Stimulated activated CD4-positive, alpha-beta T cell treated with anti-CD3 and anti-CD28 coated beads, Interleukin-1b, Interleukin-23, amount 100 ng/mL, for 4 hours (primary cell): ENCODE measurements at regions not wholly inside any gene's neighbourhood (a gene's known extent, or its start where the extent isn't known, plus 50 kb on each side); places are given as distances from the start of the nearest gene placed in this dataset.

Experiments used
- DNase-seq, 2 donors: peaks; one replicate each; pipeline ENCODE4 v3.0.0-alpha.2; 2020; ENCODE audit warnings: low read depth in 2 of 2

DNA sequence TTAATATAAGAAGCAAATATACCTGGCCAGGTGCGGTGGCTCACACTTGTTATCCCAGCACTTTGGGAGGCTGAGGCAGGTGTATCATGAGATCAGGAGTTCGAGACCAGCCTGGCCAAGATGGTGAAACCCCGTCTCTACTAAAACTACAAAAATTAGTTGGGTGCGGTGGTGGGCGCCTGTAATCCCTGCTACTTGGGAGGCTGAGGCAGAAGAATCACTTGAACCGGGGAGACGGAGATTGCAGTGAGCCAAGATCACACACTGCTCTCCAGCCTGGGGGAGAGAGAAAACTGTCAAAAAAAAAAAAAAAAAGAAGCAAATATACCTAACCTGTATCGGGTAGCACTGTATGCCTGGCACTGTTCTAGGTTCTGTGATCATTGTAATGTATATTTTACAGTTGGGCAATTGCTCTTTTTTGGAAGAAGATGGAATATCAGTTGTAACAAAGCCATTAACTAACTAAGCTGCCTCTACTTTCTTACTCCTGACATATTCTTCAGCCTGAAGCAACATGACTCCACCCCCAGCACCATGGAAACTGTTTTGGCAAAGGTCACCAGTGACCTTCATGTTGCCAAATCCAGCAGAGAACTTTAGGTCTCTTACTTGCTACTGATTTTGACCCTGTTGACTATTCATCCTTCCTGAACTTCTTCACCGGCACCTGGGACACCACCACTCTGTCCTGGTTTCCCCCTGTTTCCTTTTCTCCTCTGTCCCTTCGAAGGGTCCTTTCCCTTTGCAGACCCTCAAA lies 203.8 kb downstream of the RPLP1 start:
- DNase-seq: no peak

DNA sequence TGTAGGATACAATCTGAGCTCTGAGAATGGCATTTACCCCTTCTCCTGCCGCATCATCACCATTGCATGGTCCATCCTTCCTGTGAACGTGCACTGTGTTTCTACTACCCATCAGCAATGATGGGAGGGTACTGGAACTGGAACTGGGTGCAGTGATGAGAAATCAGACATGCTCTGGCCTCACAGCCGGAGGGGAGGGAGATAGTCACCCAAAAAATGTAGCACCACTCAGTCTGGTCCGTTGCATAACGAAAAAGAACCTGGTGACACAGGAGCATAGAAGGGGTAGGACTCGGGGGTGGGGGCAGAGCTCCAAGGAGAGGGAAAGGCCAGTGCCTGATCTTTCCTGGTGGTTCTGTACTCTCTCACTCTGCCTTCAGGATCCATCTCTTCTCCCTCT lies 205.0 kb downstream of the RPLP1 start:
- no peak for DNase-seq

DNA sequence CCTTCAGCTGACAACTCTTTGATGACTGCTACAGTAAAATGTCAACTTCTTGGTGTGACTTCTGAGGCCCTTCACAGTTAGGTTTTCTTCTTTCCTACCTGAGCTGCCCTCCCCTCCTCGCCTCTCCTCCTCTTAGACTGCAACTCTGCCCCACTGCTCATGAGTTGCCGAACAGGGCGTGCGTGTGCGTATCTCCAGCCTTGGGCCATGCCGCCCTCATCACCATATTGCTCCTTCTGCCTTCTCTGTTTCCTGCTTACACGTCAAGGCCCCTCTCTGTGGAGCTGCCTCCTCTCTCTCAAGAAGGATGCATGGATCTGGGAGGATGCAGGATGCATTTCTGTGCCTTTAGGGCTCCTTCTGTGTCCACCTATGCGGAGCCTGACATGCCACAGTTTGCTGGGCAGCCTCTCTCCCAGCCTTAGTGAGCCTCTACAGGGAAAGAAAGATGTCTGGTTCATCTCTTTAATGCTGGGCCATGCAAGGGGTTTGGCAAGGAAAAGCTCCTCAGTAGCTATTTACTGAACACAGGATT lies 205.9 kb downstream of the RPLP1 start:
- DNase-seq: no peak

DNA sequence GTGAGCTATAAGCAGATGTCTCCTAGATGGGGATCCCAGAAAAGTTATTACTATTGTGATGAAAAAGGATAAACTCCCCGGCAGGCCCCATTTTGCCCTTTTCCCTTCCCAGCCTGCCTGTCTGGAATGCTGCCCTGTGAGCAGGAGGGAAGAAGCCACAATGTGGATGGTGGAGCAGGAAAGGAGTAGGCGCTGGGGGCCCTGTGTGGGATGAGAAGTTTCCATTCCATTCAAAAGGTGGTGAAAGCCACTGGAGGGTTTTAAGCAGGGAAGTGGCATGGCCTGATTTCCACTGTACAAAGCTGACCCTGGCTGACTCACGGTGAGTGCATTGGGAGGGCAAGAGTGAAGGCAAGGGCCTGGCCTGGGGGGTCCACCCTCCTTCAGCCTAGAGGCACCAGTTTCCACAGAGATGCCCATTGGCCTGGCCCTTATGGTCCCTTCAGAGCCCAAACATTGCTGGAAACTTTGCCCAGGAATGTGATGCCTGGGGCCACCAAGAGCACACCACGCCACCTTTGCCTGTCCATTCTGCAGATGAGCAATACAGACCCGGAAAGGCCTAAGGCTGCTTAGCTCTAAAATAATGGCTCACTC lies 206.9 kb downstream of the RPLP1 start:
- DNase-seq: no peak

DNA sequence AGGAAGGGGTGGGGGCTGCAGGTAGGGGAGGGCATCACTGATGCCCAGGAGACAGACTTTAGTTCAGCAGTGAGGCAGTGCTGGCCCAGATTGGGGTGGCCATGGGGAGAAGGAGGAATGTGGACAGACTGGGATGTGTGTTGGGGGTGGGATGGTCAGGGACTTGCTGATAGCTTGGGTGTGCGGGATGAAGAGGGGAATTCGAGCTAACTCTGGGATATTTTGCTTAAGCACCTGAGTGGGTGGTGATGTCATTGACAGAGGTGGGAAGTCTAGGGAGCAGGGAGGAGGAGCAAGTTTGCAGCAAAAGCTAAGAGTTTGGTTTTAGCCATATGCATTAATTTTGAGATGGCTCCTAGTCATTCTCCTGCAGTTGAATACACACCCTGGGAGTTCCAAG lies 207.5 kb downstream of the RPLP1 start:
- DNase-seq: no peak

DNA sequence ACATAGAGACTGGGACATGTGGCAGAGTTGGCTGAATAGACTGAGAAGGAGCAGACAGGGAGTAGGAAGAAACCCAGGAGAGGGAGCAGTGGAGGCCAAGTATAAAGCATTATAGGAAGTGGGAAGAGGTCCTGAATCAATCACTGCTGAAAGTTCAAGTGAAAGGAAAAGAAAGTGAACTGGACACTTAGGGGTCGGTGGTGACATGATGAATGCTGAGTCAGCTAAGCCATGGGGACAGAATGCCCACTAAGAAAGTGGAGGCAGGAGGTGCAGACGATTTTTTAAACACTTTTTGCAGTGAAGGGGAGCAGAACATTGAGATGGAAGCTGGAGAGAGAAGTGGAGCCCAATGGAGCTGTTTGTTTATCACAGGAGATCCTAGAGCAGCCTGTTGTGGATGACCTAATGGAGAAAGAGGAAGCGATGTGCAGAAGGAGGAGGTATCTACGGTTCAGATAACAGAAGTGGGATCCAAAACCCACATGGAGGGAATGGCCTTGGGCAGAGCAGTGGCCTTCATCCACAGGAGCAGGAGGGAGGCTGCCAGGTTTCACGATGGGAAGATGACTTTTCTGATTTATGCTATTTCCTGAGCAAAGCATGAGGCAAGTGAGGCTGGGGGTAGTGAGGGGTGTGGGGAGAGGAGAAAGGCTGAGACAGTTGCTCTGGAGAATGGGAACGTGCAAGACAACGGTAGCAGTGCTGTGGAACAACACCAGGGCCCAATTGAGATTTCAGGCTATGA lies 208.2 kb downstream of the RPLP1 start:
- DNase-seq: no peak

DNA sequence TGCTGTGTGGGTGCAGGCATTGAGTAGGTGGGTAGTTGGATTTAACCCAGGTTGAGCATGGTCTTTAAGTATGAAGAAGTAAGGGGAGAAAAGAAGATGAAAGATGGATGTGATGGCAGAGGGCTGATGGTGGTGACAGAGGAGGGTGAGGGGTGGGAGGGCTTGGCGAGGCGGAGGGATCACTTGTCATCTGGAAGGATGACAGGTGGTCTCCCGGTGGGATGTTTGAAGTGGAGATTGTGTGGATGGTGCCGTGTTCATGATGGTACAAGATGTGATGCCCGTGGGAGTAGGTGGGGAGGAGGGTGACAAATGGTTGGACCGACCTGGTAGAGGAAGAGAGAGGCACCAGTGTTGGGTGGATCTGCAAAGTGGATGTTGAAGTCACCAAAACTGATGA lies 208.8 kb downstream of the RPLP1 start:
- no peak for DNase-seq

DNA sequence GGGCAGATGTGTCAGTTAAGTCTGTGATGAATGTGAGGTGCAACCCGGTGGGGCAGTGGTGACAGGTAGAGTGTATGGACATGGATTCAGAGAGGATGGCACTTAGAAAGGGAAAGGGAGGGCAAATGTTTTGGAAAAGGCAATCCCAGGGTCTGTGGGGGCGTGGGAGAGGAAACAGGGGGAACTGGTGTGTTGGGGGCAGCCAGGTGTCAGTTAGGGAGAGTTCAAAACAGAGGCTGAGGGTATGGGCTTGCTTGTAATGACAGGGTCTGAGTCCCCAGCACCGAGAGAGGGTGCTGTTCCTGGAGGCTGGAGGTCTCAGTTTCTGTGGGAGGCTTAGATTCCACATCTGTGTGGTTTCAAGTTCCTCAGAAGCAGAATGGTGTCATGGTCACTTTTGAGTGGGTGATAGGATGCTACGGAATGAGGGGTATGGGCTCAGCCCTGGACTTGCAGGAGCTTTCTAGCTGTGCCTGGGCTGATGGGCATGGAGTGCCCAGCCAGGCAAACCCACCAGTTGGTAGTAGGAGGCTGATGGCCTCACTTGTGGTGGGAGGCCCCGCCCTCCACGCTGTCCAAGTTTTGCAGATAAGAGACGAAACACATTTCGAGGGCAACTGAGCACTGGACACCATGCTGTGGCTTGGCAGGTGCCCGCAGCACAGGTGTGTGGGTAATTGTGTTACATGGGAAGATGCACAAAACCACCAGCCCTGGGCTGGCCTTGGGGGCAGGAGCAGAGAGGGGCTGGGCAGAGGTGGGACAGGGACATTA lies 209.4 kb downstream of the RPLP1 start:
- DNase-seq: no peak

DNA sequence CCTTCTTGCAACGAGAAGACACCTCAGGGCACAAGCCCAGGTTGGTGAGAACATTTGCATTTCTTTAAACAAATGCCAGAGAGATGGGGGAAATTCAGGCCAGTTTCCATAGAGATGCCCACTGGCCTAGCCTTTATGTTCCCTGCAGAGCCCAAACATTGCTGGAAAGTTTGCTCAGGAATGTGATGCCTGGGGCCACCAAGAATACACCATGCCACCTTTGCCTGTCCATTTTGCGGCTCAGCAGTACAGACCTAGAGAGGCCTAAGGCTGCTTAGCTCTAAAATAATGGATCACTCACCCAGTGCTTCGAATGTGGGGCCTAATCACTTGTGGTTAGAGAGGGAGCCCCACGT lies 210.0 kb downstream of the RPLP1 start:
- DNase-seq: no peak

DNA sequence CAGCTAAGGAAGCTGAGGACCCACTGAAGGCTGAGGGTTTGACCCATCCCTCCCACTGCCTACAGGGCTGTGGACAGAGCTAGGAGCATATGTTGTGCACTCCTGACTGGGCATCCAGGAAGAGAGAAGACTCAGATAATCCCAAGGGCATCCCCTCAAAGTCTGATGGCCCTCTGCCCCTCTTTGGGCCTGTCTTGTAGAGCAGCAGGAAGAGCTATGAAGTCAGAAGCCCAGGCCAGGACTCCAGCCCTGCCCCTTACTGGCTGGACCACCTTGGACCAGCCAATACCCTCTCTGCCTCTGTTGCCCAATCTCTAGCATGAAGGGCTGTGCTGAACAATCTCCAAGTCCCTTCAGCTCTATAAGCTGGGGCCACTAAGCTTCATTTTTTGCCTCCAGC lies 210.8 kb downstream of the RPLP1 start:
- DNase-seq: no peak

DNA sequence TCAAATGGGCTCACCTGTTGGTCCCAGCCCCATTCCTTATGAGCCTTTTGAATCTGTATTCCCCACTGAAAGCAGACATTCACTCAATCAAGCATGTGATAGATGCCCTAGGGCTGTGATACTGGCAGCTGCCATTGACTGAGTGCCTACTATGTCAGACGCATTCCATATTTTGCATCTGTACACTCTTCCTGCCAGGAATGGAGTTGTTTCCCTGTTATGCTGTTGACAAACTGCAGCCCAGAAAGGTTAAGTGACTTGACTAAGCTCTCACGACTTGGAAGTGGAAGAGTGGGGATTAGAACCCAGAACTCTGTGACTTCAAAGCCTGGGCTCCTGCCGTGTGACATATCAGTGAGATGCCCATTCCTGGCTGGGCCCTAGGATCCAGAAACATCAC lies 211.4 kb downstream of the RPLP1 start:
- no peak for DNase-seq

DNA sequence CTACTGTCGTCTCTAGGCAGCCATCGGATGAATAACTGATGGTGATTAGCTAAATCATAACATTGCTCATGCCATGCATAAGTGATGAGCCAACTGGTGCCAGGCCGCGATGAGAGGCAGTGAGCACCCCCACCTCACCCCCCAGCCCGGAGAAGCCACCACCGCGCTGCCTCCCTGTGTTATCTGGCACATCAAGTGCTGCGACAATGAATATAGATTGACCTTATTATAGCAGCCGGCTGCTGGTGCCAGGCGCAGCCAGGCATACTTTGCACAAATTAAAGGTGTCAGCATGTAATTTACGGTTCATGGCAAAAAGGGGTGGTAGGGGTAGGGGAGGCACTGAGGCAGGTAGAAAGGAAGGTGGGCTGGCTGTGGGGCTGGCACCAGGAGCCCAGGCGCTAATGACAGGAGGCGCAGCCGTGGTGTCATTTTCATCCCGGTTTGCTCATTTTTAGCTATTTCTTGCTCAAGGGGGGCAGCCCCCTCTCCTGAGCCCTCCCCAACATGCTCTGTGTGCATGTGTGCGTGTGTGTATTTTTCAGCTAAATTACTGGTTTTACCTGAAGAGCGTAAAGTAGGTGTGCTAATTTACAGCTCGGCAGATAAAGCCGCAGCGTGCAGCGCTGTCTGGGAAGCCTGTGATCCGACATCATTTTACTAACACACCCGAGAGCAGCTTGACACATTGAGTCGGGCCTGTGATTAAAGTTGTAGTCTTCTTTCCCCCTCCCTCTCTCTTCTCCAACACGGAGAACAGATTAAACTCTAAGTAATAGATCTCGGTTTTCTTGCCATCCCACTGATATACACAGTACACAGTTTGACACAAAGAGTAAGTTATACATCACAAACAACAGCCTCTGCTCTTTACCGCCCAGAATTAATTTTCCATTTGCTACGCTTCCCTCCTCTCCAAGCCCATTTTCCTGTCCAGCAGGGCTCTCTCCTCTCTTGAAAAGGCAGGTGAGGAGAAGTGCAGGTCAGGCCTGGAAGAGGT lies 212.3 kb downstream of the RPLP1 start:
- DNase-seq: no peak

DNA sequence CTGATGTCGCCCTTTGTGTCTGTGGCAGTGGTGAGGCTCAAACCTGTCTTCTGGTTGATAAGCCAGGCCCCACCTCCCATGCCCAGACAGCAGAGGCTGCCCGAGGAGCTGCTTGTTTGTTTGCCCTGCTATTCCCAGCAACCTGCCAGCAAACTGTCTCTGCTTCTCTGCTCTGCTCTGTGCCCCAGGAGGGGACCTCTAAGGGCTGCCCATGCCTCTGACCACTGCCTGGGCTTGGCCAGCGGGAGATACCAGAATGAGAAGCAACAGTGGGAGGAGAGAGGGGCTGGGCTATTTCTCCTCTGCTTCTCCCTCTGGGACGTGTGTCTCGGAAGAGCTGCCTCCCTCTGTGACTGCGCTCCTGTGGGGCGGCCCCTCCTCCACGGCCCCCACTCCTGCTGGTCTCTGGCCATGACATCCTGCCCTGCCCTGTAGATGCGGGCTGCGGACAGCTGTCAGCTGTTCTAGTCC lies 213.1 kb downstream of the RPLP1 start:
- DNase-seq: no peak

DNA sequence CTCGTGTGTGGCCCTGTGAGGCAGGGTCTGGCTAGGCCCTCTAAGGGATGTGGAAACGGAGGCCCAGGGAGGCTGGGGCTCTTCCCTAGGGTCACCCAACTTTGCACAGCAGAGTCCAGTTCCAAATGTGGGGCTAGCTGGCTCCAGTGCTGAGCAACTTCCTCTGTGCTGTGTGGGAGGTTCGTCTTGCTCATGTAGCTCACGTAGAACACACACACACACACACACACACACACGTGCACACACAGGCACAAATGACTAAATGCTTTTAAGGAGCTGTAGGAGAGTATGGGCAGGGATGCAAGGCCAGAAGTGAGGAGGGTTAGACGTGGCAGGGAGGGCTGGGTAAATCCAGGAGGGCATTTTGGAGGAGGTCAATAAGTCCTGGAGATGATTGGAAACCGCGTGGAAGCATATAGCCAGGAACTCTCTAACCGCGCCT lies 213.8 kb downstream of the RPLP1 start:
- DNase-seq: no peak

DNA sequence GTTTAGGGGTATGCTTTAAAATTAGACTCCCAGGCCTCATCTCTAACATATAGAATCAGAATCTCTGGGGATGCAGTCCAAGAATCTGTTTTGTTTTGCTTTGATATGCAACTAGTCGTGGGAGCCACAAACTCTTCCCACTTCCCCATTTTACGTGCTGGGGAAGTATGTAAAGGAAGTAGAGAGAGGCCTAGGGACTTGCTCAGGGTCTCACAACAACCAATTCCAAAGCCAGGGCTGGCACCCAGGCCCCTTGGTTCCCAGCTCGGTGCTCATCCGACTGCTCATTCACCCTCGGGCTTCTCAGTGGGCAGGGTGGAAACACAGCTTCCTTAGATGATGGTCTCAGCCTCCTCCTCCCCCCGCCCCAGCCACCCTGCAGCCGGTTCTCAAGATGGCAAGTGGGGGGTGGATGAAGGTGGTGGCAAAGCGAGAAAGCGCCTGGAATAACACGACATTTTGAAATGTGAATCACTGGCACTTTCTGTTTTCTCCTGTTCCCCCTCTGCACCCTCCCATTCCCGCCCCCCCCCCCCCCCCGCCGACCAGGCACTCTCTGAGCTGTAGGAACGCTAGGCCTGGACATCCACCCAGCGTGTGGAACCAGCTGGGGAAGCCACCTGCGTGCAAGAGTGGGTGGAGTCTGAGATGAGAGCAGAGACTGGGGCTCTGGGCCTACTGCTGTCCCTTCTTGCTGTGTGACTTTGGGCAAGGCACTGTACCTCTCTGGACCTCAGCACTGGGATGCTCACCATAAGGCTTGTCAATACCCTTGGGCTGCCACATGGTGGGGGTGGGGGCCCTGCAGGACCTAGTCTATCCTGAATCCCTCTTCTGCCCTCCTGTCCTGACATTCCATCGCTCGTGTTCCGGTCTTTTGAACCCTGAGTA lies 214.5 kb downstream of the RPLP1 start:
- DNase-seq: no peak

DNA sequence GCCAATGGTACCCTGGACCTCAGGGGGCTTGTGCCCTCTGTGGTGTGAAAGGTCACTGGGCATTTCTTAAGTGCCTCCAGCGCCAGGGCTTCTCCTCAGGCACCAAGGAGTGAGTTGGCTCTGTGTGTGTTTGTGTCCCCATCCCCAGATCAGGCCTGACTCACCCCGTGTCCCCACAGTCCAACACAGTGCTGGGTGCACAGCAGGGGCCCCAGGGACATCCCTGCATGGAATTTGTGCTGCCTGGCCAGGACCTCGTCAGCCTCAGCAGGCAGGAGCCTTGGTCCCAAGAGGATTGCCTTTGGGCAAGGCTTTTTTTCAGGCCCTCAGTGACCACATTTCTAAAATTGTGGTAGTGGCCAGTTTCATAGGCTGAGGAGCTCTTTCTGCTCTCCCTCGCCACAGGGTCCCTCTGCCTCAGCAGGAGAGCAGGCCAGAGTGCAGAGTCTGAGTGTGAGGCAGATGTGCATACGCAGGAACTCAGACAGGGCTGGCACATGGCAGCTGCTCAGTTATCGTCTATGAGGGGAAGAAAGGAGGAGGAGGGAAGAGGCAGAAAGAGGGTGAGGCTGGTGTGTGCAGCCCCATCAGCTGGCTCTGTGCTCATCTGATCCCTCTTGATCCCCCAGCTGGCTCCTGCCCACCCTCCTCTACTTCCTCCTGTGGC lies 215.6 kb downstream of the RPLP1 start:
- no peak for DNase-seq

DNA sequence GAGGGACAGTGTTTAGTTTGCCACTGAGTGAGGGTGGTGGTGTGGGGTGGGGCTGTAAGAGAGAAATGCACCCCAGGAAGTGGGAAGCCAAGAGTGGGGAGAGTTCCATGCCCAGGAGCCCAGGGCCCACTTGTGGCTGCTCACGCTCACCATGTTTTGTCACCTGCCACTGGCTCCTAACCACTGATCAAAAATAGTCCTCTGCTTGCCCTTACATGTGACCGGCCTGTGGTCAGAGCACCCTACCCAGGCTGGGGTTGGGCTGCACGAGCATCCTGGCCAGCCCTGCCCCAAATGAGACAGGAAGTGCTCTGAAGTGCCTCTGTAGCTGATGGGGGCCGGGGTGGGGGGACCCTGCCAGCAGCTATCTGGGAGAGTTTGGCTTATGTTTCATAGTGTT lies 216.3 kb downstream of the RPLP1 start:
- no peak for DNase-seq

DNA sequence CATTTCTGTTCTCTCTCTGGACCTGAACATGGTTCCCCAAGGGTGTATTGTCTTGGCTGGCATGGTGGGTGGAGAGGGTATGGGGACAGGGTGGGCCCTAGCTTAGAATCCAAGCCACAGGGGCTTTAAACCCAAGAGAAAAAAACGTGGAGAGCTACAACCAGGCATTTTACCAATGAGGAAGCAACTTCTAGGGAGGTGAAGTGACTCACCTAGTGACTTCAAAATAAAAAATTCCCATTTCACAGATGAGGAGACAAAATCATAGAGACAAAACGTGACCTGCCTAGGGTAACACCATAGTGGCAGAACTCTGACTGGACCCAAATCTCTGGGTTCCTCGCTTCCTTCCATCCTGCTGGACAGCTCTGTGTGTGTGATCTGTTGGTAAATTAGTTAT lies 216.8 kb downstream of the RPLP1 start:
- DNase-seq: no peak

DNA sequence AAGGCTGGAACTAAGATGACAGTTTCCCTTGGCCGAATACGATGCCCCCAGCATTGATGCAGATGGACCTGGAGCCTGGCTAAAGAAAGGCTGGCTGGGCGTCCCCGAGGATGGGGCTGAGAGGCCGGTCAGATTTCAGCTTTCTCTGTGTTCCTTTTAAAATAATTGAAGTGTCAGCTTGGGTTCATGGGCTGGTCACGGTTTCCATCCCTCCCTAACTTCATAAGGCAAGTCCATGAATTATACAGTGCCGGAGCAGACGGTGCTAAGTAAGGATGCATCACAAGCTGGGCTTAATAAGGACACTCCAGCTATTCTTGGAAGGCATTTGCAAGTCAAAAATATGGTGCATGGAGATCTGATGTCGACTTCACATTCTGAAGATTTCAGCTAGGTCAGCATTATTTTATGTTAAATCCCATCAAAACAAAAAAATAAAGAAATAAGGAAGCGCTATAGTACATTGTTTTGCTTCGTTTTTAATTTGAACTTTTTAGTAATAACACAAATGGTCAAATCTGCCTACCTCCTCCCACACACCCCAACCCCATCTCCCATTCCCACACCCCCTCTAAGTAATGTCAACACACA lies 220.8 kb downstream of the RPLP1 start:
- no peak for DNase-seq
